ENCODE measurements at regions not wholly inside any gene's neighbourhood (a gene's known extent, or its start where the extent isn't known, plus 50 kb on each side); places are given as distances from the start of the nearest gene placed in this dataset.
"Not testable (repeated sequence)": the region's sequence is repeated elsewhere in the genome, so short reads cannot be mapped to it uniquely, and the experiment has no call there.

DNA sequence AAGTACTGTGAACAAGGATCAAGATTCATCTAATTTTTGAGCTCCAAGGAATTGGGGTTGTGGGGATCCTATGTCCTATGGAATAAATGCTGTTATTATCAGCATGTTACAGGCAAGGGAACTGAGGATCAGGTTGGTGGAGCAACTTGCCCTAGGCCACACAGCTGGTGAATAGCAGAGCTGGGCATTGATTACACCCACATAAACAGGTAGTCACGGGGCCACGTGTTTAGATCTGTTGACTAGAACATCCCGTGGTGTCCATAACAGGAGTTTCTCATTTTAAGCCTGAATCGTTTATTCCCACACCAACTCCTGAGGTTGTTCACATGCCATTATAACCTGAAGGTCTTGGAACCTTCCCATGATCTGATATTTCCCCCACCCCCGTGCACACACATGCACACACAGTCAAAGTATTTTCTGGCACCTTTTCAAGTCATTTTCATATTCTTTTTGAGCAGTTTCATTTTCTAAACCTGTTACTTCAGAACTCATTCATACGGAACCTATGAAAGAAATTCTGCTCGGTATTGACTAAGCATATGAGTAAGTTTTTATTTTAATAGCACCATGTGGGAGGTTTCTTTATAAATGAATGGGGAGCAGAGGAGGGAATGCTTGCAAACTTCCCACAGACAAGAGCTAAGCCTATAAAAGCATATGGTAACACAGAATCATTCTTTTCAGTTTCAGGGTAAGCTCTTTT is 338.1 kb downstream of the ANAPC1 start:
- FAIRE-seq; POLR2A ChIA-PET (ENCODE audit: partially characterized antibody); H2AFZ ChIP-seq (ENCODE audit: low read length); H2AK5ac ChIP-seq (ENCODE audit: low read depth, low read length); H2BK20ac ChIP-seq (ENCODE audit: low read length); H3K4me1 ChIP-seq (replicated peaks in 1 of 4; ENCODE audit: control insufficient read depth in 3 of 4, insufficient read depth in 4 of 4, low read length in 3 of 4); H3K27ac ChIP-seq (ENCODE audit: low read depth, low read length); H3K4me2 ChIP-seq (ENCODE audit: insufficient read depth in 1 of 2, low read depth in 2 of 2, low read length in 2 of 2); H3K79me1 ChIP-seq (ENCODE audit: low read depth, low read length); H3K9ac ChIP-seq (replicated peaks in 1 of 4; ENCODE audit: extremely low read depth in 1 of 4, low read depth in 3 of 4, low read length in 3 of 4); H4K91ac ChIP-seq (replicated peaks; ENCODE audit: insufficient read length, low read length); H2BK15ac ChIP-seq (ENCODE audit: low read length); H3K27me3 ChIP-seq (replicated peaks in 1 of 4; ENCODE audit: control insufficient read depth in 3 of 4, extremely low read depth in 1 of 4, insufficient read depth in 3 of 4, low read length in 3 of 4); H4K20me1 ChIP-seq (replicated peaks in 1 of 2; ENCODE audit: control insufficient read depth in 1 of 2, insufficient read depth in 2 of 2, low read length in 2 of 2); CTCF ChIA-PET (ENCODE audit: partially characterized antibody); DNase-seq (ENCODE audit: low read depth in 1 of 2, low spot score in 2 of 2); H3K23me2 ChIP-seq (ENCODE audit: low read depth, low read length); H3K14ac ChIP-seq (ENCODE audit: insufficient read length); H2BK12ac ChIP-seq (ENCODE audit: low read depth, low read length); H3K36me3 ChIP-seq (ENCODE audit: control insufficient read depth in 2 of 4, insufficient read depth in 4 of 4, low read length in 3 of 4); H3K9me3 ChIP-seq (ENCODE audit: insufficient read depth in 2 of 2, low read depth in 1 of 2, low read length in 1 of 2); H4K8ac ChIP-seq (ENCODE audit: extremely low read depth, insufficient read depth, low read length); H3K4me3 ChIP-seq (ENCODE audit: extremely low read depth in 1 of 4, insufficient read depth in 2 of 4, low read depth in 3 of 4, low read length in 4 of 4); H2BK5ac ChIP-seq (ENCODE audit: low read depth, low read length); H3K18ac ChIP-seq (ENCODE audit: extremely low read depth, low read length); H3K79me2 ChIP-seq (ENCODE audit: control insufficient read depth in 1 of 2, insufficient read depth in 2 of 2, low read length in 2 of 2); H2BK120ac ChIP-seq (replicated peaks; ENCODE audit: low read depth, low read length); H3K4ac ChIP-seq (replicated peaks; ENCODE audit: insufficient read length, low read depth, low read length); H3K56ac ChIP-seq (replicated peaks; ENCODE audit: insufficient read length, low read depth, low read length); H3K23ac ChIP-seq (ENCODE audit: insufficient read length); H4K5ac ChIP-seq (ENCODE audit: insufficient read length, low read depth, low read length): not testable (repeated sequence)
- WGBS, 2 experiments (ENCODE audit: extremely low coverage in 1 of 2, insufficient coverage in 1 of 2, insufficient read length in 1 of 2, insufficient replicate concordance in 2 of 2, low coverage in 1 of 2, low lambda C conversion rate in 2 of 2, missing lambda C conversion rate in 1 of 2): no CpG with 5 or more reads among the region's 7 CpGs

DNA sequence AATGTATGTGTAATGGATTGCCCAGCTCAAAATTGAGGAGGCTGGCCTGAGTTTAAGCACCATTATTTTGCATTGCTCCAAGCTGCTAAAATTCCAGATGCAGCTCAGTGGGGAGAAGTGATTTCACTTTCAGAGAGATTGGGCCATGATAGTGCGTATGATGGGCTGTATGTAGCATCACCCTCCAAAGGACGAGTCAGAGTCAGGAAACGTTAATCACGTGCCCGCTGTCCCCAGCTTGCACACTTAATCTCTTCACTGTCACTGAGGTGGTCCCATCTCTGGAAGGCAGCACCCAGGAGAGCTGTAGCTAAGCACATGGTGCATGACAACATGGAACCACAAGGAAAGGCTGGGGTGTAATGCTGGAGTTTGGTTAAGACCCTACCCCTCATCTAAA is 337.4 kb downstream of the ANAPC1 start:
- WGBS, 2 experiments (ENCODE audit: extremely low coverage in 1 of 2, insufficient coverage in 1 of 2, insufficient read length in 1 of 2, insufficient replicate concordance in 2 of 2, low coverage in 1 of 2, low lambda C conversion rate in 2 of 2, missing lambda C conversion rate in 1 of 2): 96% methylated on average over 5 of the region's 5 CpGs; no CpG with 5 or more reads in 1 of the 2 experiments
- H2AK5ac ChIP-seq (ENCODE audit: low read depth, low read length); H3K9me3 ChIP-seq (ENCODE audit: insufficient read depth in 2 of 2, low read depth in 1 of 2, low read length in 1 of 2); CTCF ChIA-PET (ENCODE audit: partially characterized antibody); FAIRE-seq; H3K27me3 ChIP-seq (replicated peaks in 1 of 4; ENCODE audit: control insufficient read depth in 3 of 4, extremely low read depth in 1 of 4, insufficient read depth in 3 of 4, low read length in 3 of 4); H3K18ac ChIP-seq (ENCODE audit: extremely low read depth, low read length); POLR2A ChIA-PET (ENCODE audit: partially characterized antibody); H3K23ac ChIP-seq (ENCODE audit: insufficient read length); H2BK5ac ChIP-seq (ENCODE audit: low read depth, low read length); H3K14ac ChIP-seq (ENCODE audit: insufficient read length); H3K27ac ChIP-seq (ENCODE audit: low read depth, low read length); H2AFZ ChIP-seq (ENCODE audit: low read length); H4K91ac ChIP-seq (replicated peaks; ENCODE audit: insufficient read length, low read length); H2BK120ac ChIP-seq (replicated peaks; ENCODE audit: low read depth, low read length); H3K4ac ChIP-seq (replicated peaks; ENCODE audit: insufficient read length, low read depth, low read length); H3K23me2 ChIP-seq (ENCODE audit: low read depth, low read length); H3K4me1 ChIP-seq (replicated peaks in 1 of 4; ENCODE audit: control insufficient read depth in 3 of 4, insufficient read depth in 4 of 4, low read length in 3 of 4); H3K36me3 ChIP-seq (ENCODE audit: control insufficient read depth in 2 of 4, insufficient read depth in 4 of 4, low read length in 3 of 4); H4K20me1 ChIP-seq (replicated peaks in 1 of 2; ENCODE audit: control insufficient read depth in 1 of 2, insufficient read depth in 2 of 2, low read length in 2 of 2); H3K79me2 ChIP-seq (ENCODE audit: control insufficient read depth in 1 of 2, insufficient read depth in 2 of 2, low read length in 2 of 2); DNase-seq (ENCODE audit: low read depth in 1 of 2, low spot score in 2 of 2); H3K56ac ChIP-seq (replicated peaks; ENCODE audit: insufficient read length, low read depth, low read length); H3K9ac ChIP-seq (replicated peaks in 1 of 4; ENCODE audit: extremely low read depth in 1 of 4, low read depth in 3 of 4, low read length in 3 of 4); H3K4me3 ChIP-seq (ENCODE audit: extremely low read depth in 1 of 4, insufficient read depth in 2 of 4, low read depth in 3 of 4, low read length in 4 of 4); H3K79me1 ChIP-seq (ENCODE audit: low read depth, low read length); H3K4me2 ChIP-seq (ENCODE audit: insufficient read depth in 1 of 2, low read depth in 2 of 2, low read length in 2 of 2); H2BK20ac ChIP-seq (ENCODE audit: low read length); H4K8ac ChIP-seq (ENCODE audit: extremely low read depth, insufficient read depth, low read length); H4K5ac ChIP-seq (ENCODE audit: insufficient read length, low read depth, low read length); H2BK12ac ChIP-seq (ENCODE audit: low read depth, low read length); H2BK15ac ChIP-seq (ENCODE audit: low read length): not testable (repeated sequence)

Data from H1 (cell line).